ENCODE measurements at regions not wholly inside any gene's neighbourhood (a gene's known extent, or its start where the extent isn't known, plus 50 kb on each side); places are given as distances from the start of the nearest gene placed in this dataset.

- TF ChIP-seq RAD21 (conservative IDR thresholded peaks at IDR 0.05 in 1 of 2, IDR thresholded peaks at IDR 0.05 in 1 of 2): no peak
- TF ChIP-seq TP53 (CRISPR knock-in tag; IDR thresholded peaks at IDR 0.05): no peak
- no peak for TF ChIP-seq ELK1 (IDR thresholded peaks at IDR 0.05; ENCODE audit: low read depth, low read length)
- TF ChIP-seq, protein P1, sequence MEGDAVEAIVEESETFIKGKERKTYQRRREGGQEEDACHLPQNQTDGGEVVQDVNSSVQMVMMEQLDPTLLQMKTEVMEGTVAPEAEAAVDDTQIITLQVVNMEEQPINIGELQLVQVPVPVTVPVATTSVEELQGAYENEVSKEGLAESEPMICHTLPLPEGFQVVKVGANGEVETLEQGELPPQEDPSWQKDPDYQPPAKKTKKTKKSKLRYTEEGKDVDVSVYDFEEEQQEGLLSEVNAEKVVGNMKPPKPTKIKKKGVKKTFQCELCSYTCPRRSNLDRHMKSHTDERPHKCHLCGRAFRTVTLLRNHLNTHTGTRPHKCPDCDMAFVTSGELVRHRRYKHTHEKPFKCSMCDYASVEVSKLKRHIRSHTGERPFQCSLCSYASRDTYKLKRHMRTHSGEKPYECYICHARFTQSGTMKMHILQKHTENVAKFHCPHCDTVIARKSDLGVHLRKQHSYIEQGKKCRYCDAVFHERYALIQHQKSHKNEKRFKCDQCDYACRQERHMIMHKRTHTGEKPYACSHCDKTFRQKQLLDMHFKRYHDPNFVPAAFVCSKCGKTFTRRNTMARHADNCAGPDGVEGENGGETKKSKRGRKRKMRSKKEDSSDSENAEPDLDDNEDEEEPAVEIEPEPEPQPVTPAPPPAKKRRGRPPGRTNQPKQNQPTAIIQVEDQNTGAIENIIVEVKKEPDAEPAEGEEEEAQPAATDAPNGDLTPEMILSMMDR (IDR thresholded peaks at IDR 0.05): no peak
Observed at GRCh38 chr1:193426061-193426460, 239.6 kb upstream of the B3GALT2 start.

Data from A549 (cell line).